Right atrium auricular region (tissue), 2 donors: ENCODE measurements at regions not wholly inside any gene's neighbourhood (a gene's known extent, or its start where the extent isn't known, plus 50 kb on each side); places are given as distances from the start of the nearest gene placed in this dataset.

Experiments
- DNase-seq: peaks from one replicate; pipeline ENCODE4 v3.0.0-alpha.2; 2019; ENCODE audit warnings: low spot score
- H3K27ac ChIP-seq, 2 donors: fragments of 200-600 bp; sonication (generic); 1 replicate in 1 of 2; 2 replicates in 1 of 2; pipeline ENCODE4 v1.5.1; 2016 to 2019
- H3K27me3 ChIP-seq, 2 donors: fragments of 200-600 bp; sonication (generic); one replicate each; pipeline versions ENCODE4 v1.5.1 to v1.6.0; 2017 to 2019
- H3K36me3 ChIP-seq: fragments of 200-600 bp; sonication (generic); one replicate; pipeline ENCODE4 v1.5.1; 2016
- H3K4me1 ChIP-seq, 2 donors: fragments of 200-600 bp; sonication (generic); one replicate each; pipeline versions ENCODE4 v1.5.1 to v1.6.0; 2017 to 2019
- H3K4me3 ChIP-seq, 2 donors: fragments of 200-600 bp; sonication (generic); 1 replicate in 1 of 2; 2 replicates in 1 of 2; pipeline ENCODE4 v1.5.1; 2017 to 2019; ENCODE audit warnings: mild to moderate bottlenecking in 1 of 2, moderate library complexity in 1 of 2
- H3K9me3 ChIP-seq, 2 donors: fragments of 200-600 bp; sonication (generic); one replicate each; pipeline ENCODE4 v1.5.1; 2019
- TF ChIP-seq, protein P1 (sequence below), 2 donors: fragments of 200-600 bp; sonication (generic); IDR thresholded peaks; one replicate each; pipeline ENCODE4 v1.5.1; 2019; ENCODE audit warnings: antibody characterized with exemption in 2 of 2

- Histone ChIP-seq H3K4me3 (no peak overlapping the region), H3K4me1 (no peaks in the 10 kb centered on the region), H3K27me3 (no peaks in the 10 kb centered on the region), H3K9me3 (no peaks in the 10 kb centered on the region), H3K27ac (no peak overlapping the region), H3K36me3 (no peaks in the 10 kb centered on the region)
- TF ChIP-seq, protein P1, sequence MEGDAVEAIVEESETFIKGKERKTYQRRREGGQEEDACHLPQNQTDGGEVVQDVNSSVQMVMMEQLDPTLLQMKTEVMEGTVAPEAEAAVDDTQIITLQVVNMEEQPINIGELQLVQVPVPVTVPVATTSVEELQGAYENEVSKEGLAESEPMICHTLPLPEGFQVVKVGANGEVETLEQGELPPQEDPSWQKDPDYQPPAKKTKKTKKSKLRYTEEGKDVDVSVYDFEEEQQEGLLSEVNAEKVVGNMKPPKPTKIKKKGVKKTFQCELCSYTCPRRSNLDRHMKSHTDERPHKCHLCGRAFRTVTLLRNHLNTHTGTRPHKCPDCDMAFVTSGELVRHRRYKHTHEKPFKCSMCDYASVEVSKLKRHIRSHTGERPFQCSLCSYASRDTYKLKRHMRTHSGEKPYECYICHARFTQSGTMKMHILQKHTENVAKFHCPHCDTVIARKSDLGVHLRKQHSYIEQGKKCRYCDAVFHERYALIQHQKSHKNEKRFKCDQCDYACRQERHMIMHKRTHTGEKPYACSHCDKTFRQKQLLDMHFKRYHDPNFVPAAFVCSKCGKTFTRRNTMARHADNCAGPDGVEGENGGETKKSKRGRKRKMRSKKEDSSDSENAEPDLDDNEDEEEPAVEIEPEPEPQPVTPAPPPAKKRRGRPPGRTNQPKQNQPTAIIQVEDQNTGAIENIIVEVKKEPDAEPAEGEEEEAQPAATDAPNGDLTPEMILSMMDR (IDR thresholded peaks at IDR 0.05), result no peak
- DNase-seq, result no peak
Observed at GRCh38 chr1:239662950-239663349, 276.6 kb downstream of the CHRM3 start.

- Histone ChIP-seq H3K4me1 (no peaks in the 10 kb centered on the region), H3K27me3 (no peaks in the 10 kb centered on the region), H3K36me3 (no peaks in the 10 kb centered on the region), H3K27ac (no peak overlapping the region), H3K4me3 (no peak overlapping the region), H3K9me3 (no peaks in the 10 kb centered on the region)
- TF ChIP-seq, protein P1 (IDR thresholded peaks at IDR 0.05), result no peak
- no peak for DNase-seq
Observed at GRCh38 chr1:239672256-239672655, 285.9 kb downstream of the CHRM3 start.

DNA sequence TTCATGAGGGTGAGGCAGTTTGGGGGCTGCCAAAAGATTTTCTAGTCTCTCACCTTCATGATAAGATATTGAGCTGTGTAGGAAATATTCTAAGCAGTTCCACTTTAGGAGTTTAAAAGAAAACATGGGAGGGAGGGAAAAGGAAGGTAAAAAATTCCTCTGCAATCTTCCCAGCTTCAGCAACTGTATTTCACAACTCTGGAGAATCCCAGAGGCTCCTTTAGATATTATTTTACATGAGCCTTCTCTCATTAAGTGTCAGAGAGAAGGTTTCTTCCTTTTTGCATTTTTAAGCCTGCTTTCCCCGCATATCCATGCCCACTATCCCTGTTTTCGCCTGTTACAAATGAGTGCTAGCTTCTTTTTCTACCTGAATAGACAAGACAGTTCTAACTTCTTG, 289.4 kb downstream of the CHRM3 start:
- Histone ChIP-seq H3K4me1 (no peaks in the 10 kb centered on the region), H3K27me3 (no peaks in the 10 kb centered on the region), H3K9me3 (no peaks in the 10 kb centered on the region), H3K36me3 (no peaks in the 10 kb centered on the region), H3K4me3 (no peak overlapping the region), H3K27ac (no peak overlapping the region)
- no peak for DNase-seq
- TF ChIP-seq, protein P1 (IDR thresholded peaks at IDR 0.05), result no peak

DNA sequence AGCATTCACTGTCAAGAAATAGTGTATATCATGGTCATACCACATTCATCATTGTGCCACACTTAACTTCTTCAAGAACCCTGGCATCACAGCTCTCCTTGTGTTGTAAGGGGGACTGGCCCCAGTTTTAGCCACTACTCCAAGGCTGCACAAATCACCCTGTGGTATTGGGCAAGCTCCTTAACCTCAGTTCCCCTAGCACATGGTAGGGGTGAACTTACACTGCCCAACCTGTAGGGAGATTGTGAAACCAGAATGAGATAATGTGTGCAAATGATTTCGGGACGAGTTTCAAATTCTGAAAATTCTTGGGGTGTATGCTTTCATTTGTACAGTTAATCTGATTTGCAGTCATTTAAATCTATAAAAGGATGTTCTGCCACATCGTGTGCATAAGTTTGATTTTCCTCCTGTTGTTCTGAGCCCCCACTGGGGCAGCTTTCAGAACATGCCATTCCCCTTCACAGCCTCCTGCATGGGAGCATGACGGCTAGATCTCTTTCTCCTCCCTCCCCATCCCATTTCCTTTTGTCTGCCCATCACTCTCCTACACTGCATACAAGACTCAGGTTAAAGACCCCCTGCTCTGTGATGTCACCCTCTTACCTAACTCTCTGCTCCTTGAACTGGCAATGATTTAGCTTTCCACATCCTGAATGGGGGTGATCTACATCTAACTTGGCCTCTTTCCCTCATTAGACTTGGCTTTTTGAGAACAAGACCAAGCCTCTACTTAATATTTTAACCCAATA, 290.3 kb downstream of the CHRM3 start:
- no peak overlapping the region for H3K4me3 ChIP-seq
- no peaks in the 10 kb centered on the region for H3K36me3 ChIP-seq
- TF ChIP-seq, protein P1 (IDR thresholded peaks at IDR 0.05), result no peak
- DNase-seq, result no peak
- no peaks in the 10 kb centered on the region for H3K27me3 ChIP-seq
- no peaks in the 10 kb centered on the region for H3K4me1 ChIP-seq
- no peaks in the 10 kb centered on the region for H3K9me3 ChIP-seq
- H3K27ac ChIP-seq, result no peak overlapping the region

DNA sequence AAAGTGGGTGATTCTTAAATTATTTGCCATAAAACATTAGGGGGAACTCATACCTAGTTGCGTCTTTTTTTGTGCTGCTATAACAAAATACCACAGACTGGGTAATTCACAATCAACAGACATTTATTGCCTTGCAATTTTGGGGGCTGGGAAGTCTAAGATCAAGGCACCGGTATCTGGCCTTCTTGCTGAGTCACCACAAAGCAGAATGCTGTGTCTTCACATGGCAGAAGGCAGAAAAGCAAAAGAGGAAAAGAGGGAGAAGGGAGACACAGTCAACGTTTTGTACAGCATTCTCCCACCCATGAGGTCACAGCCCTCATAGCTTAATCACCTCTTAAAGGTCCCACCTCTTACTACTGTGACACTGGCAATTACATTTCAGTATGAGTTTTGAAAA, 291.0 kb downstream of the CHRM3 start:
- Histone ChIP-seq H3K27me3 (no peaks in the 10 kb centered on the region), H3K4me1 (no peaks in the 10 kb centered on the region), H3K36me3 (no peaks in the 10 kb centered on the region), H3K4me3 (no peak overlapping the region), H3K9me3 (no peaks in the 10 kb centered on the region), H3K27ac (no peak overlapping the region)
- no peak for DNase-seq
- TF ChIP-seq, protein P1 (IDR thresholded peaks at IDR 0.05), result no peak

GRCh38 chr1:239678181-239678580, 291.8 kb downstream of the CHRM3 start:
- Histone ChIP-seq H3K36me3 (no peaks in the 10 kb centered on the region), H3K27ac (no peak overlapping the region), H3K27me3 (no peaks in the 10 kb centered on the region), H3K4me3 (no peak overlapping the region), H3K9me3 (no peaks in the 10 kb centered on the region), H3K4me1 (no peaks in the 10 kb centered on the region)
- no peak for DNase-seq
- TF ChIP-seq, protein P1 (IDR thresholded peaks at IDR 0.05), result no peak
